K562 (cell line): ENCODE measurements at regions not wholly inside any gene's neighbourhood (a gene's known extent, or its start where the extent isn't known, plus 50 kb on each side); places are given as distances from the start of the nearest gene placed in this dataset.

Experiments
- ATAC-seq: fragments of 200-7000 bp; cut with Tn5 transposase; 3 replicates; pipeline ENCODE4 v1.9.1; 2020; ENCODE audit warnings: moderate library complexity
- BruUV-seq: library from RNA; stranded (reverse); fragments of 400-500 nt; replicated peaks from 2 replicates; lab custom pipeline; 2021; lab: Mats Ljungman, UMichigan
- CTCF ChIA-PET: fragments of 300-600 bp; formaldehyde crosslinking; extraction: SDS; loops from one replicate; lab custom pipeline; 2021; ENCODE audit warnings: low intra/inter-chr PET ratio; lab: Yijun Ruan, JAX
- POLR2A ChIA-PET: fragments of 300-600, 350-650 bp; sonication (Branson Sonifier 250); formaldehyde crosslinking; extraction: SDS; loops from one replicate; lab custom pipeline; 2021; ENCODE audit warnings: antibody characterized with exemption, inconsistent platforms; lab: Yijun Ruan, JAX
- DNase-seq, 4 experiments: peaks; one replicate each; pipeline versions ENCODE4 v3.0.0 to v3.0.0-alpha.2; 2011 to 2018; ENCODE audit warnings: low spot score in 3 of 4, mixed read lengths in 3 of 4; ENCODE audit errors: extremely low read depth in 1 of 4
- FAIRE-seq: peaks from 2 replicates; lab custom pipeline; 2011; peaks lifted over from hg19 to GRCh38; lab: Jason Lieb, UNC
- H2AFZ ChIP-seq: 2 replicates; pipeline ENCODE4 v1.6.0; 2011; ENCODE audit warnings: low read depth, low read length, control low read depth, inconsistent platforms
- H3K27ac ChIP-seq: fragments of 200-600 bp; 3 replicates; pipeline ENCODE4 v1.8.0; 2011; ENCODE audit warnings: low read depth, mild to moderate bottlenecking, control low read depth, inconsistent platforms, low read length, moderate library complexity, mixed read lengths; ENCODE audit errors: extremely low read depth
- H3K27me3 ChIP-seq, 2 experiments: fragments of 300-600 bp in 1 of 2; 2 replicates in 1 of 2; 3 replicates in 1 of 2; pipeline versions ENCODE4 v1.6.0 to v1.8.0; 2011; ENCODE audit warnings: inconsistent platforms in 2 of 2, low read length in 2 of 2, mild to moderate bottlenecking in 1 of 2, mixed read lengths in 1 of 2, moderate library complexity in 1 of 2; ENCODE audit not compliant: control insufficient read depth in 2 of 2, insufficient read depth in 2 of 2
- H3K36me3 ChIP-seq: fragments of 300-600 bp; 3 replicates; pipeline ENCODE4 v1.8.0; 2011; ENCODE audit warnings: mild to moderate bottlenecking, low read length, inconsistent platforms; ENCODE audit not compliant: control insufficient read depth, insufficient read depth
- H3K4me1 ChIP-seq, 2 experiments: fragments of 200-600 bp in 1 of 2; replicated peaks in 1 of 2; 2 replicates in 1 of 2; 3 replicates in 1 of 2; pipeline versions ENCODE4 v1.5.1 to v1.8.0; 2011; ENCODE audit warnings: inconsistent platforms in 2 of 2, low read length in 2 of 2, mild to moderate bottlenecking in 1 of 2, mixed read lengths in 1 of 2, moderate library complexity in 1 of 2; ENCODE audit not compliant: control insufficient read depth in 2 of 2, insufficient read depth in 2 of 2
- H3K4me2 ChIP-seq: 2 replicates; pipeline ENCODE4 v1.6.1; 2011; ENCODE audit warnings: low read length, control low read depth, inconsistent platforms, mixed read lengths; ENCODE audit not compliant: insufficient read depth
- H3K4me3 ChIP-seq: fragments of 200-600 bp; sonication (generic), shearing (Covaris generic); 2 replicates; pipeline ENCODE4 v1.5.1; 2016; ENCODE audit warnings: control low read depth, inconsistent platforms
- H3K79me2 ChIP-seq: fragments of 200-600 bp; 3 replicates; pipeline ENCODE4 v1.8.0; 2011; ENCODE audit warnings: low read length, inconsistent platforms; ENCODE audit not compliant: control insufficient read depth, insufficient read depth
- H3K9ac ChIP-seq, 2 experiments: 2 replicates each; pipeline versions ENCODE4 v1.6.0 to v1.6.1; 2011; ENCODE audit warnings: low read depth in 2 of 2, low read length in 2 of 2, control low read depth in 1 of 2, inconsistent platforms in 1 of 2, mild to moderate bottlenecking in 1 of 2, mixed read lengths in 1 of 2; ENCODE audit not compliant: insufficient read depth in 1 of 2
- H3K9me1 ChIP-seq: one replicate; pipeline ENCODE4 v1.6.0; 2011; ENCODE audit warnings: inconsistent platforms, mild to moderate bottlenecking, low read length, moderate library complexity; ENCODE audit not compliant: control insufficient read depth, insufficient read depth
- H3K9me3 ChIP-seq: replicated peaks from 2 replicates; pipeline ENCODE4 v1.5.1; 2011; ENCODE audit warnings: low read depth, low read length, inconsistent platforms; ENCODE audit not compliant: control insufficient read depth, insufficient read depth
- H4K20me1 ChIP-seq: replicated peaks from 2 replicates; pipeline ENCODE4 v1.6.1; 2011; ENCODE audit warnings: low read length, inconsistent platforms, mixed read lengths; ENCODE audit not compliant: control insufficient read depth, insufficient read depth
- MIER1 ChIP-seq: fragments of 450-650 bp; IDR thresholded peaks from 2 replicates; pipeline ENCODE4 v1.6.1; 2016; ENCODE audit warnings: antibody characterized with exemption, mild to moderate bottlenecking, low read depth
- MTA2 ChIP-seq: fragments of 450-650 bp; IDR thresholded peaks from 2 replicates; pipeline ENCODE4 v1.6.1; 2016; ENCODE audit warnings: low read depth
- NFE2L1 ChIP-seq: fragments of 450-650 bp; IDR thresholded peaks from 2 replicates; pipeline ENCODE4 v1.6.1; 2016; ENCODE audit warnings: missing genetic modification characterization, low read depth, mild to moderate bottlenecking, missing compliant biosample characterization, moderate library complexity, borderline replicate concordance
- POLR3A ChIP-seq: IDR thresholded peaks from 2 replicates; pipeline ENCODE4 v1.6.1; 2011; ENCODE audit warnings: borderline replicate concordance, mild to moderate bottlenecking, moderate library complexity; ENCODE audit not compliant: insufficient read length, insufficient read depth; ENCODE audit errors: extremely low read depth
- RNF2 ChIP-seq: sonication (generic); IDR thresholded peaks from 2 replicates; pipeline ENCODE4 v1.6.1; 2016
- ZNF23 ChIP-seq: fragments of 250-450 bp; sonication (Bioruptor Pico); IDR thresholded peaks from 2 replicates; pipeline ENCODE4 v1.4.0; 2020; ENCODE audit warnings: mild to moderate bottlenecking
- WGBS: fragments of 100-300 bp; shearing (Covaris generic); methylation state at CpG from one replicate; pipeline ENCODE4 v1.1.6; 2016; ENCODE audit warnings: low coverage, mixed read lengths; ENCODE audit not compliant: insufficient coverage; ENCODE audit errors: missing lambda C conversion rate; 5-methylcytosine and 5-hydroxymethylcytosine counted together
- in situ Hi-C: fragments of 300-500 bp; cut with MboI; formaldehyde crosslinking; loops from 4 replicates; pipeline ENCODE4 v1.15.0; 2018; ENCODE audit warnings: inconsistent platforms, mixed read lengths
- intact Hi-C: fragments of 100-400 bp; cut with micrococcal nuclease; formaldehyde crosslinking; loops from 2 replicates; pipeline ENCODE4 v1.14.2; 2022
- TF ChIP-seq, protein P1 (sequence below), 2 experiments: fragments of 450-650 bp; formaldehyde crosslinking in 1 of 2; IDR thresholded peaks; 2 replicates each; pipeline versions ENCODE4 v1.4.0 to v1.6.1; 2014 to 2020; ENCODE audit warnings: mild to moderate bottlenecking in 2 of 2, borderline replicate concordance in 1 of 2, low read depth in 1 of 2
- TF ChIP-seq, protein P2 (sequence below): fragments of 250-450 bp; sonication (Bioruptor Pico); IDR thresholded peaks from 2 replicates; pipeline ENCODE4 v1.6.1; 2021; ENCODE audit warnings: mild to moderate bottlenecking
- TF ChIP-seq, protein P3 (sequence below): IDR thresholded peaks from 3 replicates; pipeline ENCODE4 v1.6.1; 2011; ENCODE audit warnings: borderline replicate concordance, mild to moderate bottlenecking, moderate library complexity; ENCODE audit not compliant: insufficient read length; ENCODE audit errors: extremely low read depth

DNA sequence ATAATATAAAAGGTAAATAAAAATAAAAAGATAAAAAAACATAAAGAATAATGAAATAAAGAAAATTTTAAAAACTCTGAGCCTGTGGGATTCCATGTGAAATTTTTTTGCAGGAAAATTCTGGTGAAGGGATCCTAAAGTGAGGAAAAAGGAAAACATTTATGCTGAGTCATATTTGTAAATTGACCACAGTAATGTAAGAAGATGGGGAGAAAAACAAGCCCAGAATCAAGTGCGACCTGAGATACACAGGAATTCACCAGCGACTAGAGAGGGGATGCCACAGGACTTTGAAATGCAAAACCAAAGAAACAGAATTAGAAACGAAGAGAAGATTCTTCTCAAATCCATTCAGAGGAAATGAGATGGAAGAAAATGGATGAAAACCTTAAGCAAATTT lies 133.8 kb upstream of the PFKP start:
- no peaks in the 10 kb centered on the region for H3K9me1 ChIP-seq
- POLR2A ChIA-PET = no interaction called here
- H3K27me3 ChIP-seq = peaks cover 24 to 46% of the 10 kb centered on the region in 2 experiments
- H3K4me2 ChIP-seq = no peak overlapping the region
- H3K9ac ChIP-seq = no peak overlapping the region
- no peak overlapping the region for H2AFZ ChIP-seq
- WGBS = 3% methylated on average over 3 of the region's 3 CpGs
- no peak overlapping the region for H3K4me3 ChIP-seq
- no peaks in the 10 kb centered on the region for H3K36me3 ChIP-seq
- CTCF ChIA-PET = no interaction called here
- H3K27ac ChIP-seq = no peak overlapping the region
- FAIRE-seq = no peak
- in situ Hi-C loops (no loop called here), intact Hi-C loops (no loop called here)
- no peaks in the 10 kb centered on the region for H3K4me1 ChIP-seq
- H3K9me3 ChIP-seq = 0 out of 2 replicates have a peak, but pooled peaks cover 1% of the 10 kb centered on the region
- no TSS peak for BruUV-seq
- no peak for DNase-seq
- no peaks in the 10 kb centered on the region for H3K79me2 ChIP-seq
- ATAC-seq = no peak
- H4K20me1 ChIP-seq = 0 out of 2 replicates have a peak, but pooled peaks cover under 1% of the 10 kb centered on the region
- TF ChIP-seq, protein P1, sequence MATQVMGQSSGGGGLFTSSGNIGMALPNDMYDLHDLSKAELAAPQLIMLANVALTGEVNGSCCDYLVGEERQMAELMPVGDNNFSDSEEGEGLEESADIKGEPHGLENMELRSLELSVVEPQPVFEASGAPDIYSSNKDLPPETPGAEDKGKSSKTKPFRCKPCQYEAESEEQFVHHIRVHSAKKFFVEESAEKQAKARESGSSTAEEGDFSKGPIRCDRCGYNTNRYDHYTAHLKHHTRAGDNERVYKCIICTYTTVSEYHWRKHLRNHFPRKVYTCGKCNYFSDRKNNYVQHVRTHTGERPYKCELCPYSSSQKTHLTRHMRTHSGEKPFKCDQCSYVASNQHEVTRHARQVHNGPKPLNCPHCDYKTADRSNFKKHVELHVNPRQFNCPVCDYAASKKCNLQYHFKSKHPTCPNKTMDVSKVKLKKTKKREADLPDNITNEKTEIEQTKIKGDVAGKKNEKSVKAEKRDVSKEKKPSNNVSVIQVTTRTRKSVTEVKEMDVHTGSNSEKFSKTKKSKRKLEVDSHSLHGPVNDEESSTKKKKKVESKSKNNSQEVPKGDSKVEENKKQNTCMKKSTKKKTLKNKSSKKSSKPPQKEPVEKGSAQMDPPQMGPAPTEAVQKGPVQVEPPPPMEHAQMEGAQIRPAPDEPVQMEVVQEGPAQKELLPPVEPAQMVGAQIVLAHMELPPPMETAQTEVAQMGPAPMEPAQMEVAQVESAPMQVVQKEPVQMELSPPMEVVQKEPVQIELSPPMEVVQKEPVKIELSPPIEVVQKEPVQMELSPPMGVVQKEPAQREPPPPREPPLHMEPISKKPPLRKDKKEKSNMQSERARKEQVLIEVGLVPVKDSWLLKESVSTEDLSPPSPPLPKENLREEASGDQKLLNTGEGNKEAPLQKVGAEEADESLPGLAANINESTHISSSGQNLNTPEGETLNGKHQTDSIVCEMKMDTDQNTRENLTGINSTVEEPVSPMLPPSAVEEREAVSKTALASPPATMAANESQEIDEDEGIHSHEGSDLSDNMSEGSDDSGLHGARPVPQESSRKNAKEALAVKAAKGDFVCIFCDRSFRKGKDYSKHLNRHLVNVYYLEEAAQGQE (IDR thresholded peaks at IDR 0.05; ENCODE audit: borderline replicate concordance) = no peak
- TF ChIP-seq, protein P1 (CRISPR knock-in tag; IDR thresholded peaks at IDR 0.05; ENCODE audit: low read depth) = no peak
- TF ChIP-seq, protein P2, sequence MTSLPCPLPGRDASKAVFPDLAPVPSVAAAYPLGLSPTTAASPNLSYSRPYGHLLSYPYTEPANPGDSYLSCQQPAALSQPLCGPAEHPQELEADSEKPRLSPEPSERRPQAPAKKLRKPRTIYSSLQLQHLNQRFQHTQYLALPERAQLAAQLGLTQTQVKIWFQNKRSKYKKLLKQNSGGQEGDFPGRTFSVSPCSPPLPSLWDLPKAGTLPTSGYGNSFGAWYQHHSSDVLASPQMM (CRISPR knock-in tag) = no peak
- no peak for TF ChIP-seq POLR3A
- peak; percentile 52 for TF ChIP-seq NFE2L1 (tag)
- no peak for TF ChIP-seq RNF2
- TF ChIP-seq, protein P3, sequence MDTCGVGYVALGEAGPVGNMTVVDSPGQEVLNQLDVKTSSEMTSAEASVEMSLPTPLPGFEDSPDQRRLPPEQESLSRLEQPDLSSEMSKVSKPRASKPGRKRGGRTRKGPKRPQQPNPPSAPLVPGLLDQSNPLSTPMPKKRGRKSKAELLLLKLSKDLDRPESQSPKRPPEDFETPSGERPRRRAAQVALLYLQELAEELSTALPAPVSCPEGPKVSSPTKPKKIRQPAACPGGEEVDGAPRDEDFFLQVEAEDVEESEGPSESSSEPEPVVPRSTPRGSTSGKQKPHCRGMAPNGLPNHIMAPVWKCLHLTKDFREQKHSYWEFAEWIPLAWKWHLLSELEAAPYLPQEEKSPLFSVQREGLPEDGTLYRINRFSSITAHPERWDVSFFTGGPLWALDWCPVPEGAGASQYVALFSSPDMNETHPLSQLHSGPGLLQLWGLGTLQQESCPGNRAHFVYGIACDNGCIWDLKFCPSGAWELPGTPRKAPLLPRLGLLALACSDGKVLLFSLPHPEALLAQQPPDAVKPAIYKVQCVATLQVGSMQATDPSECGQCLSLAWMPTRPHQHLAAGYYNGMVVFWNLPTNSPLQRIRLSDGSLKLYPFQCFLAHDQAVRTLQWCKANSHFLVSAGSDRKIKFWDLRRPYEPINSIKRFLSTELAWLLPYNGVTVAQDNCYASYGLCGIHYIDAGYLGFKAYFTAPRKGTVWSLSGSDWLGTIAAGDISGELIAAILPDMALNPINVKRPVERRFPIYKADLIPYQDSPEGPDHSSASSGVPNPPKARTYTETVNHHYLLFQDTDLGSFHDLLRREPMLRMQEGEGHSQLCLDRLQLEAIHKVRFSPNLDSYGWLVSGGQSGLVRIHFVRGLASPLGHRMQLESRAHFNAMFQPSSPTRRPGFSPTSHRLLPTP = no peak
- no peak for TF ChIP-seq ZNF23 (CRISPR knock-in tag)
- no peak for TF ChIP-seq MTA2
- TF ChIP-seq MIER1 = no peak
